HG03025 (cell line): ENCODE measurements at regions not wholly inside any gene's neighbourhood (a gene's known extent, or its start where the extent isn't known, plus 50 kb on each side); places are given as distances from the start of the nearest gene placed in this dataset.
A peak's percentile ranks its signal among the peaks of the same experiment; 100 is the strongest.
"Not testable (repeated sequence)": the region's sequence is repeated elsewhere in the genome, so short reads cannot be mapped to it uniquely, and the experiment has no call there.

Experiments used
- ATAC-seq: cut with Tn5 transposase; IDR thresholded peaks from one replicate; pipeline ENCODE4 v1.9.1; 2021; ENCODE audit warnings: mild to moderate bottlenecking, moderate library complexity; ENCODE audit not compliant: unreplicated experiment, low FRiP score

DNA sequence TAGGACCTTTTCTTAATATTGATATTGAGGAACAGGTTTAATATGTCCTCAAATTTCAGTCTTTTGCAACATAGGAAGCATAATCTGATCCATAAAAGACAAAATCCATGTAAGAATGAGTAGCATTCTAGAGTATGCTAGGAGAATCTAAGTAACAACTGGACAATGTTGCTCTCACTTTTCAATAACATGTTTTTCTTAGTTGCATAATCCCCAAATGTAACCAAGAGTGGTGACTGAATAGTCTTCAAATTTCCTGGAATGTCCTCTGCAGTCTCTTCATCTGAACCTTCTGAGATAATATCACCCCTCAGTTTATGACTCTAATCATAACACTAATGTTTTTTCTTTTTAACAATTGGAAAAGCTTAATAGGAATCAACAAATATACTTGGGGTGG, 110.0 kb upstream of the ZEB2 start:
- no peak for ATAC-seq

DNA sequence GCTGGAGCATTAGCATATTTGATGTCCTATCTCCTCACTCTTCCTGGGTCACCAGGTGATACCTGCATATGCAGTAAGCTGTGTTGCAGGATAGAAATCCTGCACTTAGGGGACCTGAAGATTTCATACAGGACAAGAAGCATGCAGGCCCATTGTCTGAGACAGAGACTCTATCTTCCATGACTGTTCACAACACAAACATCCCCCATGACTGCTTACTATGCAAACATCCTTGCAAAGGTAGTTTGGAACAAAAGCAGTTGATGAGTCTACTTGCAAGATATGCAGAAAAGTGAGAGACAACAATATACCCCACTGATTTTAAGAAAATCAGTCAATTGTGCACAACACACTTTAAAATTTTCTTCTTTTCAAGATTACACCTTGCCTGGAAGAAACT, 108.6 kb upstream of the ZEB2 start:
- ATAC-seq: no peak

DNA sequence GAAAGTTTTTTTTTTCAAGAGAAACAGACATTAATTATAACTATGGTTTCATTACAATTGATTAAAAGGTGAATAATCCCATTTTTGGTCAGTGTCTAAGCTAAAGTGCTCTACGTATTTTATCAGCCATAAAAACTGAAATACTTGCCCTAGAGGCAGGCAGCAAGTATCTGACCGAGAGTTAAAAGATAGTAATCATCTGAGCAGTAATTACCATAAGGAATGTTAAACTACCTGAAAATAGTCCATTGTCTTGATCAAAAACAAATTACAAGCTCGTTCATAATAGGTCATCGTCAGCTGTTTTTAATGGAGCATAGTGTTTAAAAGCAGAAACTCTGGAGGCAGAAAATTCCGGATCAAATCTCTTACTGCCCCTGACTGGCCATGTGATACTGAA, 105.7 kb upstream of the ZEB2 start:
- ATAC-seq: no peak

- no peak for ATAC-seq
These were observed 105.3 kb upstream of the ZEB2 start for GRCh38 chr2:144625226-144625625.

- no peak for ATAC-seq
These were observed 104.5 kb upstream of the ZEB2 start for GRCh38 chr2:144624451-144624850.

GRCh38 chr2:144622373-144622772, 102.5 kb upstream of the ZEB2 start:
- ATAC-seq: not testable (repeated sequence)

- ATAC-seq: no peak
These were observed 101.3 kb upstream of the ZEB2 start for GRCh38 chr2:144621266-144621665.

- ATAC-seq: no peak
These were observed 99.8 kb upstream of the ZEB2 start for GRCh38 chr2:144619760-144620159.

GRCh38 chr2:144617171-144617570, 97.3 kb upstream of the ZEB2 start:
- ATAC-seq: not testable (repeated sequence)

DNA sequence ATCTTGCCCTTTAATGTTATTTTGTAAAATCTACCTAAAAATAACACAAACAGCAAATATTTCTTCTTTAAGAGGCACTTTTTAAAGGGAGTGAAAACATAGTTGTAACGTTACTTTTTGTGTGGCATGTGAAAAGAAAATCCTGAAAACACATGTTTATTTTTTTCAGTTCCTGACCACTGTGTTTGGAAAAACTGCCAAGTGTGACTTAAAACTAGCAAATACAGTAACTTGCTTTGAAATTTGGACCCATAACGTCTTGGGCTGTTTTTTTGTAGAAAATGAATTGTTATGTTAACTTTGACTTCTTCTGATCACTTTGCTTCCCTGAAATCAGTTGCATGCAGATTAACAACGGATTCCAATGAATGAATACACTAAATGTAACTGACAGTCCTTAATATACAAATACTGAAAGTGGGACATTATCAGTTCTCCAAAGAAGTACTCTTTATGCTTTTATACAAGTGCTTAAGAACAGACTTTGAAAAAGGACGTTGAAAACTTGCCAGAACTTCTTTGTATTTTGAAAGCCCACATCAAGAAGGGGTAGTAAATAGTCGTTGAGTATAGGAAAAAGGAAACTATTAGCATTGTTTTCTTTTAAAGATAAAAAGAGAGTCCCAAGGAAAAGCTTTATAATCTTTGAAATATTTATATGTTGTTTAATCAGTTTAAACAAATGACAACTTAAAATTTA, 96.1 kb upstream of the ZEB2 start:
- ATAC-seq: no peak

DNA sequence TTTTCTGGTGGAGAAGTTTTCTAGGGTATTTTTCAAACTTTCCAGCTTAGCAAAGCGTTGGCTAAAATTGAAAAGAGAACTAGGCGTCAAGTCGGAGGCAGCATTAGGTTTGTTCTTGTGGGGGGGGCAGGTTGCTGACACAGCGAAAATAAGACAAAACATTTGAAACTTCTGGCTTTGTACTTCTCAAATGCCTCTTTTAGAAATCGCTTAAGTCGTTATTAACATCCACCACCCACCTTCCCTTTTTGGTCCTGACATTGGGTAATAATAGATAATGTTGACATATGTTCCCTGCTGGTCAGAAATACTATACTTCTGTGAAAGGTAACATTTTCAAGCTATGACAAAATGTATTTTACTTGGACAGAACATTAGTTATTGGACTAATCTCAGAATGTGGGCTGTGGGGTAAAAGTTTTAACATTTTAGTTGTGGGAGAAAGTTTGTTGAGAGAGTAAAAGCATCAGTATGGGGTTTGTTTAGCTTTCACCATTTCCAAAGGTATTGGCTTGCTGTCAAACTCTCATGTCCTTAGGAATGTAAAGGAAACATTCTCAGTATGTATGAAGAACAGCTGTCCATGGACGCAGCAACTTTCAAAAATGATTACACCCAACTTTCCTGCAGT, 88.1 kb upstream of the ZEB2 start:
- ATAC-seq: peak; percentile 42

GRCh38 chr2:144607099-144607498, 87.2 kb upstream of the ZEB2 start:
- ATAC-seq: peak; percentile 25

DNA sequence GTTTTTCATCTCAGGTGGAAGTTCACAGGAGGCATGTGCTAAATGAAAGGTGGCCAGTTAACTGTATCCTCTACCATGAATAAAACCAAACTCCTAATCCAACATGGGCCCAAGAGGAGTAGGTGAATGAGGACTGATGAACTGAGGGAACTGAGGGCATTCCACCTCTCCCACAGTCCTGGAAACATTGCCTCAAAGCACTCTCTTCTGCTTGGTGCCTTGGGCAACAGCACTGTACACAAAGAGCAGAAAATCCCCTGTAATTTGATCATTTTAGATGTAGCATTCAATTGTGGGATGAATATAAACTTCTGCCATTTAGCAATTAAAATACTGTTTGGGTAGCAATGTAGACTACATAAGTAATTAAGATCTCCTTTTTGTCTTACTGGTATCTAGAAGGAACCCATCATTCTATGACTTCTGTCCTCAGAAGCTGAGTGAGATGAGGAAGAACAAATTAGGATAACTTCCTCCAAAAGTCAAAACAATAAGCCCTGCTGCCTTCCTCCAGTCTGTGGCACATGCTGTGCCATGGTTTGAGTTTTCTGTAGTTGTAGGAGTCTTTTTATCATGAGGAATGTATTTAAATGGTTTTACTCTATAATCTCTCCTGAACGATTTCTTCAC, 86.7 kb upstream of the ZEB2 start:
- no peak for ATAC-seq

- no peak for ATAC-seq
These were observed 85.4 kb upstream of the ZEB2 start for GRCh38 chr2:144605231-144605840.

DNA sequence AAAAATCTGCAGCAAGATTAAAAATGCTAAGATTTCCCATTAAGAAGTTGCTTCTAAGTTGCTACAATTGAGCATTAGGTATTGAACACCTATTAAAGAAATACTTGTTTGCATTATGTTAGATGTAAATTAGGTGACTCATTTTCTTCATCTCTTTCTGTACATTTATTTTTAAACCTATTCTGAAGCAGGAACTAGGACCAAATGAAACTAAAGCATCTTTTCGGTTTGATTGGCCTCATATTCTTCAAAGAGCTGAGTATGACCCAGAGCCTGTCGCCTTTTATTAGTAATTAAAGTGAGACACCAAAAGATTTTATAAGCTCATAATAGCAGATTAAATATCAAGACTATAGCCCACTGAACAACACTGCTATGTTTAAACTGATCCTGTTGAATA, 83.4 kb upstream of the ZEB2 start:
- no peak for ATAC-seq

- no peak for ATAC-seq
These were observed 79.0 kb upstream of the ZEB2 start for GRCh38 chr2:144598906-144599305.

GRCh38 chr2:144597894-144598593, 78.1 kb upstream of the ZEB2 start:
- no peak for ATAC-seq

- ATAC-seq: no peak
These were observed 77.5 kb upstream of the ZEB2 start for GRCh38 chr2:144597388-144597787.

GRCh38 chr2:144596073-144596871, 76.4 kb upstream of the ZEB2 start:
- peak; percentile 74 for ATAC-seq

DNA sequence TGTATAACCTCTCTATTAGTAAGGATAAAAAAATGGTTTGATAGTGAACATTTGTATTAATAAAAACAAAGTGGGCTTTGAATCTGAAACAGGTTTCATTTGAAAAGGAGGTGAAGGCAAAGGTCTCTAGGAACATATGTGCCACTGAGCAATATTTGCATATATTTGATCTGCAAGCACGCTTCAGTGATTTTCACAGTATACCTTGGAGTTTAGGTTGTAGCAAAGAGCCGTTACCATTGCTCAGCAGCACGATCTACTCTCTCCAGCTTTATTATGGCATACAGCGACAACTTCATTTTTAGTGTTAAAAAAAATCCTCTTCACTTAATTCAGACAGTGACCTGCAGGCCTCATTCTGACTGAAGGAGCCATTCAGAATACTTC, 75.8 kb upstream of the ZEB2 start:
- ATAC-seq: no peak
